ENCODE measurements at regions not wholly inside any gene's neighbourhood (a gene's known extent, or its start where the extent isn't known, plus 50 kb on each side); places are given as distances from the start of the nearest gene placed in this dataset.

GRCh38 chr7:88546808-88547207 is 212.7 kb upstream of the ZNF804B start:
- Histone ChIP-seq H3K4me2 (ENCODE audit: insufficient read depth, low read length) (no peak overlapping the region), H3K9me1 (replicated peaks; ENCODE audit: control insufficient read depth, extremely low read depth, insufficient read depth, low read length) (no peaks in the 10 kb centered on the region), H3K36me3 (ENCODE audit: control insufficient read depth in 2 of 2, extremely low read depth in 1 of 2, insufficient read depth in 2 of 2, low read length in 2 of 2) (no peaks in the 10 kb centered on the region), H3K27ac (ENCODE audit: insufficient read depth, low read depth, low read length) (no peak overlapping the region), H3K9me3 (replicated peaks; ENCODE audit: control insufficient read depth, insufficient read depth, low read length) (no peaks in the 10 kb centered on the region), H3K79me2 (ENCODE audit: control insufficient read depth, insufficient read depth, low read length) (no peaks in the 10 kb centered on the region), H2AFZ (ENCODE audit: low read depth, low read length) (no peak overlapping the region), H3K9ac (replicated peaks; ENCODE audit: extremely low read depth, insufficient read depth, low read length) (no peak overlapping the region), H3K27me3 (ENCODE audit: control insufficient read depth in 2 of 2, insufficient read depth in 2 of 2, low read length in 2 of 2) (no peaks in the 10 kb centered on the region), H3K4me3 (replicated peaks in 1 of 3; ENCODE audit: insufficient read depth in 1 of 3, low read depth in 1 of 3, low read length in 3 of 3) (no peak overlapping the region), H3K4me1 (ENCODE audit: control insufficient read depth, extremely low read depth, insufficient read depth, low read length) (no peaks in the 10 kb centered on the region), H4K20me1 (replicated peaks; ENCODE audit: control insufficient read depth, extremely low read depth, insufficient read depth, low read length) (no peaks in the 10 kb centered on the region)
- BruUV-seq (replicated peaks) = no TSS peak
- intact Hi-C loops (cut with micrococcal nuclease) (loop anchor here (1.0 to 5.0 kb wide), 3 partner anchors 240 to 304 kb away; no protein-coding TSS in a partner anchor), dilution Hi-C loops (cut with MboI; ENCODE audit: extremely low pct_ligation_motif_present, low sequenced_read_pairs) (no loop called here)
- peak; percentile 68 for DNase-seq (ENCODE audit: low read depth, low spot score)
- CTCF ChIA-PET = interaction anchor here (0.7 to 6.9 kb wide), 11 partner anchors 202 to 1881 kb away, joined by 3 to 116 read pairs (median 4); no protein-coding TSS in a partner anchor
- TF ChIP-seq FOS (IDR thresholded peaks at IDR 0.05; ENCODE audit: borderline replicate concordance, insufficient read depth, low read length) (no peak), CTCF (IDR thresholded peaks at IDR 0.05; ENCODE audit: extremely low read depth in 1 of 2, insufficient read depth in 1 of 2, low read depth in 1 of 2, low read length in 2 of 2) (peak; percentile 62 to 64)
- peak; percentile 90 for FAIRE-seq
- POLR2A ChIA-PET = no interaction called here

GRCh38 chr7:88545663-88546062 is 213.8 kb upstream of the ZNF804B start:
- Histone ChIP-seq H3K4me2 (ENCODE audit: insufficient read depth, low read length) (no peak overlapping the region), H3K27me3 (ENCODE audit: control insufficient read depth in 2 of 2, insufficient read depth in 2 of 2, low read length in 2 of 2) (no peaks in the 10 kb centered on the region), H2AFZ (ENCODE audit: low read depth, low read length) (no peak overlapping the region), H3K27ac (ENCODE audit: insufficient read depth, low read depth, low read length) (no peak overlapping the region), H3K9me3 (replicated peaks; ENCODE audit: control insufficient read depth, insufficient read depth, low read length) (no peaks in the 10 kb centered on the region), H3K36me3 (ENCODE audit: control insufficient read depth in 2 of 2, extremely low read depth in 1 of 2, insufficient read depth in 2 of 2, low read length in 2 of 2) (no peaks in the 10 kb centered on the region), H3K9ac (replicated peaks; ENCODE audit: extremely low read depth, insufficient read depth, low read length) (no peak overlapping the region), H3K79me2 (ENCODE audit: control insufficient read depth, insufficient read depth, low read length) (no peaks in the 10 kb centered on the region), H3K4me1 (ENCODE audit: control insufficient read depth, extremely low read depth, insufficient read depth, low read length) (no peaks in the 10 kb centered on the region), H3K4me3 (replicated peaks in 1 of 3; ENCODE audit: insufficient read depth in 1 of 3, low read depth in 1 of 3, low read length in 3 of 3) (no peak overlapping the region), H4K20me1 (replicated peaks; ENCODE audit: control insufficient read depth, extremely low read depth, insufficient read depth, low read length) (no peaks in the 10 kb centered on the region), H3K9me1 (replicated peaks; ENCODE audit: control insufficient read depth, extremely low read depth, insufficient read depth, low read length) (no peaks in the 10 kb centered on the region)
- DNase-seq (ENCODE audit: low read depth, low spot score) (no peak), FAIRE-seq (no peak)
- intact Hi-C loops (cut with micrococcal nuclease) (loop anchor here (1.0 to 5.0 kb wide), 3 partner anchors 242 to 302 kb away; no protein-coding TSS in a partner anchor), dilution Hi-C loops (cut with MboI; ENCODE audit: extremely low pct_ligation_motif_present, low sequenced_read_pairs) (no loop called here)
- CTCF ChIA-PET = interaction anchor here (0.7 to 6.9 kb wide), 7 partner anchors 168 to 1077 kb away, joined by 3 to 116 read pairs (median 9); no protein-coding TSS in a partner anchor
- POLR2A ChIA-PET = no interaction called here
- TF ChIP-seq POLR2AphosphoS5 (IDR thresholded peaks at IDR 0.05; ENCODE audit: insufficient read depth, low read depth, low read length) (no peak), MAX (IDR thresholded peaks at IDR 0.05; ENCODE audit: insufficient read depth, insufficient read length) (no peak), MYC (IDR thresholded peaks at IDR 0.05; ENCODE audit: low read depth, low read length) (no peak), EZH2 (IDR thresholded peaks at IDR 0.05; ENCODE audit: borderline replicate concordance, low read depth, low read length, severe bottlenecking) (no peak), FOS (IDR thresholded peaks at IDR 0.05; ENCODE audit: borderline replicate concordance, insufficient read depth, low read length) (no peak), JUN (IDR thresholded peaks at IDR 0.05; ENCODE audit: borderline replicate concordance, insufficient read depth, insufficient read length, low read depth) (no peak), POLR2A (IDR thresholded peaks at IDR 0.05; ENCODE audit: low read depth, low read length) (no peak), GATA2 (IDR thresholded peaks at IDR 0.05; ENCODE audit: insufficient read depth, insufficient read length, low read depth, low read length) (no peak), CTCF (IDR thresholded peaks at IDR 0.05; ENCODE audit: extremely low read depth in 1 of 2, insufficient read depth in 1 of 2, low read depth in 1 of 2, low read length in 2 of 2) (no peak)
- BruUV-seq (replicated peaks) = no TSS peak
